ENCODE measurements at regions not wholly inside any gene's neighbourhood (a gene's known extent, or its start where the extent isn't known, plus 50 kb on each side); places are given as distances from the start of the nearest gene placed in this dataset.

DNA sequence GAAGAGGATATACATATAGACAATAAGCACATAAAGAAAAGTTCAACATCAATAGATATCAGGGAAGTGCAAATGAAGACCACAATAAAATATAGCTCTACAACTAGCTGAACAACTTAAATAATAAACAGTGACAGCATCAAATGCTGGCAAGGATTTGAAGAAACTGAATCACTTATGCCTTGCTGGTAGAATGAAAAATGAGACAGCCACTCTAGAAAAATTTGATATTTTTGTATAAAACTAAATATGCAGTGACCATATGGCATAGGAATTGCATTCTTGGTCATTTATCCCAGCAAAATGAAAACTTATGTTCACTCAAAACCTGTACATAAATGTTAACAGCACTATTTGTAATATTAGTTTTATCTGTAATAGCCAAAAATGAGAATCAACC is 1102.0 kb downstream of the C4orf33 start:
- H3K27ac ChIP-seq: no peak overlapping the region
- no peak for TF ChIP-seq CTCF (conservative IDR thresholded peaks at IDR 0.05)

GRCh38 chr4:130203571-130203970 is 1107.6 kb downstream of the C4orf33 start:
- no peak overlapping the region for H3K27ac ChIP-seq
- no peak for TF ChIP-seq CTCF (conservative IDR thresholded peaks at IDR 0.05)

GRCh38 chr4:130210864-130211263 is 1114.9 kb downstream of the C4orf33 start:
- TF ChIP-seq CTCF (conservative IDR thresholded peaks at IDR 0.05): no peak
- H3K27ac ChIP-seq: no peak overlapping the region

- TF ChIP-seq CTCF (conservative IDR thresholded peaks at IDR 0.05): no peak
- no peak overlapping the region for H3K27ac ChIP-seq
These were observed 1118.3 kb downstream of the C4orf33 start for GRCh38 chr4:130214268-130214667.

DNA sequence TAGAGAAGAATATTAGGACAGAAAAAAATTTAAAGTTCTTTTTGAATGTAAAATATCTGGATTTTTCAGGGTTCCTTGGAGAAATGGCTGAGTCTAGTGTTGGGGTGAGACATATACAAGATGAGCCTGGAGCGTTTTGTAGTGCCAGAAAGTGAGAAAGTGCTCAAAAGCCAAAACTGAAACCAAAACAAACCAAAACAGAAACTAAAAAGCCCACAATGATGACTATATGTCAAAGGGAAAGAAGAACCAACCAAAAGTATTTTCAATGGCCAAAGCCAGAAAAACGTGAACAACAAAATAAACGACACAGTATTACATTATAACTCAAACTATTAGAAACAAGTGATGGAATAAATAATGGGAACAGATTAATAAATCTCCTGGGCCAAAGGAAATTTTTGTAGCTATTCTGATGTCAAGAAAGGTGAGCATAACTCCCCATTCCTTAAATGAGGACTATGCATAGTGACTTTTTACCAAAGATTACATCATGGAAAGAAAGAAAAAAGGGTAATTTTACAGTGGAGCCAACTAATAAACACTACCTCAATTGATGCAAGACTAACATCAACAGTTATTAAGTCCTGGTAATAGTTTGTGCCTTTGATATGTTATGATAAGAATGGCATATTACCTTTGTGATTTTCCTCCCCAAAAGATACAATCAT is 1137.6 kb downstream of the C4orf33 start:
- no peak overlapping the region for H3K27ac ChIP-seq
- TF ChIP-seq CTCF (conservative IDR thresholded peaks at IDR 0.05): no peak

DNA sequence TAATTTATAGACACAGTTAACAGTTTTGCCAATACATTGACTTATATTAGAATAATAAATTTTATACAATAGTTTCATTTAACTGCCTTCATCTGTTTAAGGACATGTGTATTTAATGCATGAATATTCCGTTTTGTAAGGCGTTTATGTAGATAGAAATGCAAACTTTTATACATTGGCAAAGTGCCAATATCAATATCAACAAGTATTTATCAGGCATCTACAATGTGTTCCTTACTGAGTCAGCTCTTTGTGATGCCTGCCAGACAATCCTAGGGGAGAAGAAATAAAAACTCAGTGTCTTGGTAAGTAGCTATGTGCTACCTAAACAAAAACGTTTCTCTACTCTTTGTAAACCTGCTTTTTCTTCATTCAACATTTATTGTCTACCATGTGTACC is 1142.2 kb downstream of the C4orf33 start:
- no peak overlapping the region for H3K27ac ChIP-seq
- TF ChIP-seq CTCF (conservative IDR thresholded peaks at IDR 0.05): no peak

- no peak overlapping the region for H3K27ac ChIP-seq
- no peak for TF ChIP-seq CTCF (conservative IDR thresholded peaks at IDR 0.05)
These were observed 1153.0 kb downstream of the C4orf33 start for GRCh38 chr4:130249002-130249401.

Data from VCaP (cell line).